RPMI7951 (cell line): ENCODE measurements at regions not wholly inside any gene's neighbourhood (a gene's known extent, or its start where the extent isn't known, plus 50 kb on each side); places are given as distances from the start of the nearest gene placed in this dataset.

ENCODE experiments used
- DNase-seq: peaks from one replicate; pipeline ENCODE4 v3.0.0-alpha.2; 2012; ENCODE audit warnings: low read depth

GRCh38 chr5:160903076-160903475, 51.1 kb upstream of the ATP10B start:
- no peak for DNase-seq
